Putamen (tissue), 1 donor: ENCODE measurements at regions not wholly inside any gene's neighbourhood (a gene's known extent, or its start where the extent isn't known, plus 50 kb on each side); places are given as distances from the start of the nearest gene placed in this dataset.

Experiments used
- DNase-seq: peaks from one replicate; pipeline ENCODE4 v3.0.0-alpha.2; 2016; ENCODE audit warnings: low spot score

GRCh38 chr11:128365044-128365443, 222.3 kb downstream of the ETS1 start:
- DNase-seq: no peak

GRCh38 chr11:128361451-128362020, 225.8 kb downstream of the ETS1 start:
- no peak for DNase-seq

GRCh38 chr11:128359515-128359914, 227.8 kb downstream of the ETS1 start:
- DNase-seq: no peak

GRCh38 chr11:128357073-128357472, 230.3 kb downstream of the ETS1 start:
- DNase-seq: no peak

GRCh38 chr11:128355558-128355957, 231.8 kb downstream of the ETS1 start:
- DNase-seq: no peak

- DNase-seq: no peak
Measured at GRCh38 chr11:128354476-128354875, 232.9 kb downstream of the ETS1 start.

GRCh38 chr11:128351168-128351567, 236.2 kb downstream of the ETS1 start:
- no peak for DNase-seq

- DNase-seq: no peak
Measured at GRCh38 chr11:128349650-128350299, 237.6 kb downstream of the ETS1 start.

GRCh38 chr11:128346804-128347203, 240.6 kb downstream of the ETS1 start:
- DNase-seq: peak; percentile 41

- no peak for DNase-seq
Measured at GRCh38 chr11:128345316-128345715, 242.0 kb downstream of the ETS1 start.

GRCh38 chr11:128343870-128344269, 243.5 kb downstream of the ETS1 start:
- DNase-seq: no peak

- no peak for DNase-seq
Measured at GRCh38 chr11:128343135-128343514, 244.2 kb downstream of the ETS1 start.

GRCh38 chr11:128342511-128343134, 244.7 kb downstream of the ETS1 start:
- no peak for DNase-seq

- DNase-seq: no peak
Measured at GRCh38 chr11:128341280-128342248, 245.8 kb downstream of the ETS1 start.

- no peak for DNase-seq
Measured at GRCh38 chr11:128339792-128340191, 247.6 kb downstream of the ETS1 start.

- DNase-seq: no peak
Measured at GRCh38 chr11:128338811-128339210, 248.5 kb downstream of the ETS1 start.

GRCh38 chr11:128336203-128336602, 251.2 kb downstream of the ETS1 start:
- no peak for DNase-seq

GRCh38 chr11:128335729-128336128, 251.6 kb downstream of the ETS1 start:
- no peak for DNase-seq

- DNase-seq: no peak
Measured at GRCh38 chr11:128334311-128335044, 252.9 kb downstream of the ETS1 start.

GRCh38 chr11:128331317-128331716, 256.0 kb downstream of the ETS1 start:
- no peak for DNase-seq

GRCh38 chr11:128330203-128330602, 257.2 kb downstream of the ETS1 start:
- DNase-seq: no peak
